ENCODE measurements at regions not wholly inside any gene's neighbourhood (a gene's known extent, or its start where the extent isn't known, plus 50 kb on each side); places are given as distances from the start of the nearest gene placed in this dataset.

DNA sequence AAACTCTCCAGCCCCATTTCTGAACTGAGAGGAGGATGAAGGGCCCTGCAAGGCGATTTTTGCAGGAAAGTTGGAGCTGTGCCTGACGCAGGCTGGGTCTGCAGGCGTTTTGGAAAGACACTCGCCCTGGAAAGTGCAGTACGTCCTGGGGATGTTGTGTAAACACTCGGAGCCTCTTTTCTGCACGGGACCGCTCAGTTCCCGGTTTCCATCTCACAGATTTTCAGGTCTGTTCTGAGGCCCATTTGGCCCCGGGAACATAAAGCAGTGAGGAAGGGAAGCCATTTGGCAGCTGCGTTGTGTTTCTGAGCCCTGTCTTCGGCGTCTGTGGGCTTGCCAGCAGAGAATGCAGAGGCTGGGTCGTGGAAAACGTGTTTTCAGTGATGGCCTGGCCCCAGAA is 655.0 kb upstream of the MGMT start:
- H3K4me1 ChIP-seq (ENCODE audit: low read length): no peaks in the 10 kb centered on the region
- H3K9ac ChIP-seq (ENCODE audit: low read length): no peak overlapping the region
- no peak overlapping the region for H2AFZ ChIP-seq (ENCODE audit: low read length)
- no peaks in the 10 kb centered on the region for H3K79me2 ChIP-seq (ENCODE audit: low read length)
- H3K9me3 ChIP-seq (ENCODE audit: low read length): no peaks in the 10 kb centered on the region
- no peaks in the 10 kb centered on the region for H3K36me3 ChIP-seq (ENCODE audit: insufficient read depth, low read length)
- DNase-seq: no peak
- H4K20me1 ChIP-seq (ENCODE audit: insufficient read depth, low read depth, low read length): no peaks in the 10 kb centered on the region
- H3K4me3 ChIP-seq (ENCODE audit: low read length): no peak overlapping the region
- H3K4me2 ChIP-seq (ENCODE audit: low read depth, low read length, poor library complexity, severe bottlenecking): no peak overlapping the region
- H3K27ac ChIP-seq (ENCODE audit: low read length): no peak overlapping the region
- H3K9me2 ChIP-seq (replicated peaks; ENCODE audit: insufficient read depth, low read length): no peaks in the 10 kb centered on the region
- no peaks in the 10 kb centered on the region for H3K27me3 ChIP-seq (ENCODE audit: low read length)

- H2AFZ ChIP-seq (ENCODE audit: low read length): no peak overlapping the region
- no peaks in the 10 kb centered on the region for H3K27me3 ChIP-seq (ENCODE audit: low read length)
- no peak overlapping the region for H3K4me2 ChIP-seq (ENCODE audit: low read depth, low read length, poor library complexity, severe bottlenecking)
- H3K4me1 ChIP-seq (ENCODE audit: low read length): no peaks in the 10 kb centered on the region
- H3K9me2 ChIP-seq (replicated peaks; ENCODE audit: insufficient read depth, low read length): no peaks in the 10 kb centered on the region
- H3K36me3 ChIP-seq (ENCODE audit: insufficient read depth, low read length): no peaks in the 10 kb centered on the region
- H3K79me2 ChIP-seq (ENCODE audit: low read length): no peaks in the 10 kb centered on the region
- no peak for DNase-seq
- no peak overlapping the region for H3K9ac ChIP-seq (ENCODE audit: low read length)
- no peak overlapping the region for H3K27ac ChIP-seq (ENCODE audit: low read length)
- H4K20me1 ChIP-seq (ENCODE audit: insufficient read depth, low read depth, low read length): no peaks in the 10 kb centered on the region
- H3K4me3 ChIP-seq (ENCODE audit: low read length): no peak overlapping the region
- no peaks in the 10 kb centered on the region for H3K9me3 ChIP-seq (ENCODE audit: low read length)
These were observed 653.5 kb upstream of the MGMT start for GRCh38 chr10:128813574-128813973.

GRCh38 chr10:128814024-128814423 is 653.0 kb upstream of the MGMT start:
- H3K27ac ChIP-seq (ENCODE audit: low read length): no peak overlapping the region
- no peaks in the 10 kb centered on the region for H3K9me3 ChIP-seq (ENCODE audit: low read length)
- H3K36me3 ChIP-seq (ENCODE audit: insufficient read depth, low read length): no peaks in the 10 kb centered on the region
- H3K4me3 ChIP-seq (ENCODE audit: low read length): no peak overlapping the region
- no peak overlapping the region for H2AFZ ChIP-seq (ENCODE audit: low read length)
- no peaks in the 10 kb centered on the region for H3K4me1 ChIP-seq (ENCODE audit: low read length)
- H3K4me2 ChIP-seq (ENCODE audit: low read depth, low read length, poor library complexity, severe bottlenecking): no peak overlapping the region
- H3K79me2 ChIP-seq (ENCODE audit: low read length): no peaks in the 10 kb centered on the region
- H4K20me1 ChIP-seq (ENCODE audit: insufficient read depth, low read depth, low read length): no peaks in the 10 kb centered on the region
- no peak overlapping the region for H3K9ac ChIP-seq (ENCODE audit: low read length)
- DNase-seq: no peak
- no peaks in the 10 kb centered on the region for H3K27me3 ChIP-seq (ENCODE audit: low read length)
- H3K9me2 ChIP-seq (replicated peaks; ENCODE audit: insufficient read depth, low read length): no peaks in the 10 kb centered on the region

GRCh38 chr10:128814782-128815181 is 652.3 kb upstream of the MGMT start:
- H3K27me3 ChIP-seq (ENCODE audit: low read length): no peaks in the 10 kb centered on the region
- no peak overlapping the region for H2AFZ ChIP-seq (ENCODE audit: low read length)
- H4K20me1 ChIP-seq (ENCODE audit: insufficient read depth, low read depth, low read length): no peaks in the 10 kb centered on the region
- no peak overlapping the region for H3K9ac ChIP-seq (ENCODE audit: low read length)
- no peak overlapping the region for H3K4me3 ChIP-seq (ENCODE audit: low read length)
- H3K4me1 ChIP-seq (ENCODE audit: low read length): no peaks in the 10 kb centered on the region
- no peaks in the 10 kb centered on the region for H3K9me2 ChIP-seq (replicated peaks; ENCODE audit: insufficient read depth, low read length)
- no peaks in the 10 kb centered on the region for H3K36me3 ChIP-seq (ENCODE audit: insufficient read depth, low read length)
- DNase-seq: no peak
- H3K4me2 ChIP-seq (ENCODE audit: low read depth, low read length, poor library complexity, severe bottlenecking): no peak overlapping the region
- H3K79me2 ChIP-seq (ENCODE audit: low read length): no peaks in the 10 kb centered on the region
- H3K27ac ChIP-seq (ENCODE audit: low read length): no peak overlapping the region
- no peaks in the 10 kb centered on the region for H3K9me3 ChIP-seq (ENCODE audit: low read length)

DNA sequence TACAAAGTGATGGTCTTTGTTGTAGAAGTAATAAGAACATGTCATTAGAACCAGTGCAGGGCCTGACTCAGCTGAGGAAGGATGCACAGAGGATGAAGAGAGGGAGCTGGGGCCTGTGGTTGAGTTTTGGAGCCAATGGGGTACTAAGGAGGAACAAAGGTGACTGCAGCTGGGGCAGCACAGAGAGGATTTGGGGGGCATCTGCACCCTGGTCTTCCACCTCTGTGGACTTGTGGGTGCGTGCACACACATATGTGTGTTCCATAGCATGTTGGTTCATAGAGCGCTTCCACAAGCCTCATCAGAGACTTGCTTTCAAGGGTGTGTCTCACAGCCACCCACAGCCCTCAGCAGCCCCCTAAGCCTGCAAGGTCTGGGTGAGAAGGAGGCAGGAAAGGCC is 650.3 kb upstream of the MGMT start:
- H3K4me3 ChIP-seq (ENCODE audit: low read length): no peak overlapping the region
- H3K27me3 ChIP-seq (ENCODE audit: low read length): no peaks in the 10 kb centered on the region
- H3K79me2 ChIP-seq (ENCODE audit: low read length): no peaks in the 10 kb centered on the region
- H3K27ac ChIP-seq (ENCODE audit: low read length): no peak overlapping the region
- H4K20me1 ChIP-seq (ENCODE audit: insufficient read depth, low read depth, low read length): no peaks in the 10 kb centered on the region
- no peak overlapping the region for H2AFZ ChIP-seq (ENCODE audit: low read length)
- no peaks in the 10 kb centered on the region for H3K4me1 ChIP-seq (ENCODE audit: low read length)
- H3K4me2 ChIP-seq (ENCODE audit: low read depth, low read length, poor library complexity, severe bottlenecking): no peak overlapping the region
- no peaks in the 10 kb centered on the region for H3K36me3 ChIP-seq (ENCODE audit: insufficient read depth, low read length)
- DNase-seq: no peak
- no peaks in the 10 kb centered on the region for H3K9me2 ChIP-seq (replicated peaks; ENCODE audit: insufficient read depth, low read length)
- no peaks in the 10 kb centered on the region for H3K9me3 ChIP-seq (ENCODE audit: low read length)
- H3K9ac ChIP-seq (ENCODE audit: low read length): no peak overlapping the region

- H3K27ac ChIP-seq (ENCODE audit: low read length): no peak overlapping the region
- no peaks in the 10 kb centered on the region for H3K4me1 ChIP-seq (ENCODE audit: low read length)
- no peaks in the 10 kb centered on the region; the same call in 1 of the 2 replicates for H3K27me3 ChIP-seq (ENCODE audit: low read length)
- no peaks in the 10 kb centered on the region for H3K9me2 ChIP-seq (replicated peaks; ENCODE audit: insufficient read depth, low read length)
- no peaks in the 10 kb centered on the region for H4K20me1 ChIP-seq (ENCODE audit: insufficient read depth, low read depth, low read length)
- no peaks in the 10 kb centered on the region for H3K79me2 ChIP-seq (ENCODE audit: low read length)
- H3K36me3 ChIP-seq (ENCODE audit: insufficient read depth, low read length): no peaks in the 10 kb centered on the region
- no peak overlapping the region for H3K4me3 ChIP-seq (ENCODE audit: low read length)
- H3K4me2 ChIP-seq (ENCODE audit: low read depth, low read length, poor library complexity, severe bottlenecking): no peak overlapping the region
- no peak for DNase-seq
- no peak overlapping the region for H2AFZ ChIP-seq (ENCODE audit: low read length)
- no peak overlapping the region for H3K9ac ChIP-seq (ENCODE audit: low read length)
- no peaks in the 10 kb centered on the region for H3K9me3 ChIP-seq (ENCODE audit: low read length)
These were observed 649.4 kb upstream of the MGMT start for GRCh38 chr10:128817636-128818035.

- Histone ChIP-seq H3K36me3 (ENCODE audit: insufficient read depth, low read length) (no peaks in the 10 kb centered on the region), H3K9me2 (replicated peaks; ENCODE audit: insufficient read depth, low read length) (no peaks in the 10 kb centered on the region), H3K4me3 (ENCODE audit: low read length) (no peak overlapping the region), H2AFZ (ENCODE audit: low read length) (no peak overlapping the region), H3K27me3 (ENCODE audit: low read length) (no peaks in the 10 kb centered on the region; the same call in 1 of the 2 replicates), H3K9me3 (ENCODE audit: low read length) (no peaks in the 10 kb centered on the region), H3K27ac (ENCODE audit: low read length) (no peak overlapping the region), H3K9ac (ENCODE audit: low read length) (no peak overlapping the region), H3K4me2 (ENCODE audit: low read depth, low read length, poor library complexity, severe bottlenecking) (no peak overlapping the region), H3K4me1 (ENCODE audit: low read length) (no peaks in the 10 kb centered on the region), H4K20me1 (ENCODE audit: insufficient read depth, low read depth, low read length) (no peaks in the 10 kb centered on the region), H3K79me2 (ENCODE audit: low read length) (no peaks in the 10 kb centered on the region)
- DNase-seq: no peak
These were observed 646.4 kb upstream of the MGMT start for GRCh38 chr10:128820663-128821062.

GRCh38 chr10:128823201-128823600 is 643.8 kb upstream of the MGMT start:
- H3K27me3 ChIP-seq (ENCODE audit: low read length): no peaks in the 10 kb centered on the region; the same call in 1 of the 2 replicates
- H3K9me3 ChIP-seq (ENCODE audit: low read length): no peaks in the 10 kb centered on the region
- H3K4me1 ChIP-seq (ENCODE audit: low read length): no peaks in the 10 kb centered on the region
- no peak overlapping the region for H3K4me2 ChIP-seq (ENCODE audit: low read depth, low read length, poor library complexity, severe bottlenecking)
- no peaks in the 10 kb centered on the region for H3K36me3 ChIP-seq (ENCODE audit: insufficient read depth, low read length)
- DNase-seq: no peak
- H2AFZ ChIP-seq (ENCODE audit: low read length): no peak overlapping the region
- H3K79me2 ChIP-seq (ENCODE audit: low read length): no peaks in the 10 kb centered on the region
- no peak overlapping the region for H3K4me3 ChIP-seq (ENCODE audit: low read length)
- no peaks in the 10 kb centered on the region for H4K20me1 ChIP-seq (ENCODE audit: insufficient read depth, low read depth, low read length)
- no peak overlapping the region for H3K9ac ChIP-seq (ENCODE audit: low read length)
- no peaks in the 10 kb centered on the region for H3K9me2 ChIP-seq (replicated peaks; ENCODE audit: insufficient read depth, low read length)
- H3K27ac ChIP-seq (ENCODE audit: low read length): no peak overlapping the region

- Histone ChIP-seq H3K4me3 (ENCODE audit: low read length) (no peak overlapping the region), H3K9ac (ENCODE audit: low read length) (no peak overlapping the region), H3K79me2 (ENCODE audit: low read length) (no peaks in the 10 kb centered on the region), H2AFZ (ENCODE audit: low read length) (no peak overlapping the region), H3K4me1 (ENCODE audit: low read length) (no peaks in the 10 kb centered on the region), H4K20me1 (ENCODE audit: insufficient read depth, low read depth, low read length) (no peaks in the 10 kb centered on the region), H3K27ac (ENCODE audit: low read length) (no peak overlapping the region), H3K36me3 (ENCODE audit: insufficient read depth, low read length) (no peaks in the 10 kb centered on the region), H3K4me2 (ENCODE audit: low read depth, low read length, poor library complexity, severe bottlenecking) (no peak overlapping the region), H3K9me3 (ENCODE audit: low read length) (no peaks in the 10 kb centered on the region), H3K27me3 (ENCODE audit: low read length) (no peaks in the 10 kb centered on the region; the same call in 1 of the 2 replicates), H3K9me2 (replicated peaks; ENCODE audit: insufficient read depth, low read length) (no peaks in the 10 kb centered on the region)
- no peak for DNase-seq
These were observed 641.4 kb upstream of the MGMT start for GRCh38 chr10:128825626-128826025.
